GM12865 (cell line): ENCODE measurements at regions not wholly inside any gene's neighbourhood (a gene's known extent, or its start where the extent isn't known, plus 50 kb on each side); places are given as distances from the start of the nearest gene placed in this dataset.

ENCODE experiments used
- DNase-seq: peaks from one replicate; pipeline ENCODE4 v3.0.0; 2010; ENCODE audit warnings: low read depth
- H3K4me3 ChIP-seq: 2 replicates; pipeline ENCODE4 v1.5.1; 2011; ENCODE audit warnings: mild to moderate bottlenecking, low read depth, low read length, control low read depth
- TF ChIP-seq, protein P1 (sequence below): IDR thresholded peaks from 2 replicates; pipeline ENCODE4 v1.5.1; 2011; ENCODE audit warnings: low read length, control low read depth, low read depth, inconsistent platforms; ENCODE audit not compliant: insufficient read depth; ENCODE audit errors: missing control alignments

DNA sequence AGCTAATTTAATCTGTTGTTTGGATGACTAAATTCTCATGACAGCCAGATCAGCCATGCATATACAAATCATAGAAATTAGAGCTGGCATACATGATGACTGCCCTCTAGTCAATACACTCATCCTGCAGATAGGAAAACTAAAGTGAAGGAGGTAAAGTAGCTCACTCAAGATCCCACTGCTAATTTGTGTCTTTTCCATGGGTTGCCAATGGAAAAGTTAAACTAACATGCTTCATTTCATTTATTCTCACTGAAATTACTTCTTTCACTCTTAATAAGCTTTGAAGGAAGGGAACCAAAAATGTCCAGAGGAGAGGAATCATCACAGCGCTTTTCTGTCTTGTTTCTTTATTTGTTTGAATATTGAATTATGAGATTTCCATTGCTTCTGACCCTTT is 308.2 kb downstream of the GJA1 start:
- H3K4me3 ChIP-seq, result no peak overlapping the region
- DNase-seq, result no peak
- TF ChIP-seq, protein P1, sequence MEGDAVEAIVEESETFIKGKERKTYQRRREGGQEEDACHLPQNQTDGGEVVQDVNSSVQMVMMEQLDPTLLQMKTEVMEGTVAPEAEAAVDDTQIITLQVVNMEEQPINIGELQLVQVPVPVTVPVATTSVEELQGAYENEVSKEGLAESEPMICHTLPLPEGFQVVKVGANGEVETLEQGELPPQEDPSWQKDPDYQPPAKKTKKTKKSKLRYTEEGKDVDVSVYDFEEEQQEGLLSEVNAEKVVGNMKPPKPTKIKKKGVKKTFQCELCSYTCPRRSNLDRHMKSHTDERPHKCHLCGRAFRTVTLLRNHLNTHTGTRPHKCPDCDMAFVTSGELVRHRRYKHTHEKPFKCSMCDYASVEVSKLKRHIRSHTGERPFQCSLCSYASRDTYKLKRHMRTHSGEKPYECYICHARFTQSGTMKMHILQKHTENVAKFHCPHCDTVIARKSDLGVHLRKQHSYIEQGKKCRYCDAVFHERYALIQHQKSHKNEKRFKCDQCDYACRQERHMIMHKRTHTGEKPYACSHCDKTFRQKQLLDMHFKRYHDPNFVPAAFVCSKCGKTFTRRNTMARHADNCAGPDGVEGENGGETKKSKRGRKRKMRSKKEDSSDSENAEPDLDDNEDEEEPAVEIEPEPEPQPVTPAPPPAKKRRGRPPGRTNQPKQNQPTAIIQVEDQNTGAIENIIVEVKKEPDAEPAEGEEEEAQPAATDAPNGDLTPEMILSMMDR, result no peak

GRCh38 chr6:121748376-121748775 is 312.9 kb downstream of the GJA1 start:
- H3K4me3 ChIP-seq, result no peak overlapping the region
- TF ChIP-seq, protein P1, result no peak
- no peak for DNase-seq

DNA sequence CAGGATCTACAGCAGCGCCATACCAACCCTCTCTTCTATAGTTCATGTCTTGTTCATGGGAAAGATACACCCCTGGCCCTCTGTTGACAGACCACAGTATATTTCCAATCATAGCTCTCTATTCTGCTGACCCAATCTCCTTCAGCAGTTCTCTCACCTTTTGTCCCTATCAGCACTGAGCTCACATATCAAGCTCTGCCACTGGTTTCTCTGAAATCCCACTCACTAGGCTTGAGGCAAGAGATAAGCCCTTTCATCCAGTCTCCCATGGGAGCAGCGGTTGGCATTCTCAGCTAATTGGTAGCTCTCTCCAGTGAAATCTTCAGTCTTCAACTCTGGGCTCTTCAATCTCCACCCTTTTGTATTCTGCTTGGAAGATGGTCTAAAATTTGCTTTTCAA is 313.4 kb downstream of the GJA1 start:
- no peak for DNase-seq
- no peak overlapping the region for H3K4me3 ChIP-seq
- TF ChIP-seq, protein P1, result no peak

- TF ChIP-seq, protein P1, result no peak
- no peak overlapping the region for H3K4me3 ChIP-seq
- no peak for DNase-seq
Measured at GRCh38 chr6:121755485-121755884, 320.0 kb downstream of the GJA1 start.

DNA sequence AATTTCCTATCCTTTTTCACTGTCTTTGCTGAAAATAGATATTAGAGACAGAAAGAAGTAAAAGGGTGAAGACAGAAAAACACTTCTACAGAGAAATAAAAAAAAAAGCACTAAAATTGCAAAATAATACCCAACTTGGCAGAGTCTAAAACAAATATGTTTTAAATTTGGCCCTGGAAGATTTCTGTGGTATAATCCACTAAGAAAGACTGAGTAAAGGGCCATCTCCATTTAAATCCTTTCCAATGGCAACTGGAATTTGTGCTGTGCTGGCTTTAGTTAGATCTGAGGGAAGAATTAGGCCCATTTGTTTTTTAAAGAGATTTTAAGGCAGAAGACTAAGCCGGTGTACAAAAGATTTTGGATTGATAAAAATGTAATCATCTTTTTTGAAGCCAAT is 321.2 kb downstream of the GJA1 start:
- H3K4me3 ChIP-seq, result no peak overlapping the region
- TF ChIP-seq, protein P1, result no peak

GRCh38 chr6:121759370-121759769 is 323.9 kb downstream of the GJA1 start:
- DNase-seq, result peak; percentile 9
- no peak overlapping the region for H3K4me3 ChIP-seq
- TF ChIP-seq, protein P1, result no peak

More for the DNA sequence above, 321.2 kb downstream of the GJA1 start:
- DNase-seq, result no peak

DNA sequence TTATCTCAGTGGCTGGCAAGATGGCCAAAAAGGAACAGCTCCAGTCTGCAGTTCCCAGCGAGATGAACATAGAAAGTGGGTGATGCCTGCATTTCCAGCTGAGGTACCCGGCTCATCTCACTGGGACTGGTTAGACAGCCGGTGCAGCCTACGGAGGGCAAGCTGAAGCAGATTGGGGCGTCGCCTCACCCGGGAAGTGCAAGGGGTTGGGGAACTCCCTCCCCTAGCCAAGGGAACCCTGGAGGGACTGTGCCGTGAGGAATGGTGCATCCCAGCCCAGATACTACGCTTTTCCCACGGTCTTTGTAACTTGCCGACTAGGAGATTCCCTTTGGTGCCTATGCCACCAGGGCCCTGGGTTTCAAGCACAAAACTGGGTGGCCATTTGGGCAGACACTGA is 324.7 kb downstream of the GJA1 start:
- TF ChIP-seq, protein P1, result no peak

More for the DNA sequence above, 324.7 kb downstream of the GJA1 start:
- no peak for DNase-seq
- H3K4me3 ChIP-seq, result no peak overlapping the region
